ENCODE measurements at regions not wholly inside any gene's neighbourhood (a gene's known extent, or its start where the extent isn't known, plus 50 kb on each side); places are given as distances from the start of the nearest gene placed in this dataset.
A peak's percentile ranks its signal among the peaks of the same experiment; 100 is the strongest.

GRCh38 chr6:25038300-25038699 lies 102.5 kb upstream of the RIPOR2 start:
- DNase-seq (ENCODE audit: low read depth) = no peak

GRCh38 chr6:25038999-25039398 lies 103.2 kb upstream of the RIPOR2 start:
- DNase-seq (ENCODE audit: low read depth) = no peak

DNA sequence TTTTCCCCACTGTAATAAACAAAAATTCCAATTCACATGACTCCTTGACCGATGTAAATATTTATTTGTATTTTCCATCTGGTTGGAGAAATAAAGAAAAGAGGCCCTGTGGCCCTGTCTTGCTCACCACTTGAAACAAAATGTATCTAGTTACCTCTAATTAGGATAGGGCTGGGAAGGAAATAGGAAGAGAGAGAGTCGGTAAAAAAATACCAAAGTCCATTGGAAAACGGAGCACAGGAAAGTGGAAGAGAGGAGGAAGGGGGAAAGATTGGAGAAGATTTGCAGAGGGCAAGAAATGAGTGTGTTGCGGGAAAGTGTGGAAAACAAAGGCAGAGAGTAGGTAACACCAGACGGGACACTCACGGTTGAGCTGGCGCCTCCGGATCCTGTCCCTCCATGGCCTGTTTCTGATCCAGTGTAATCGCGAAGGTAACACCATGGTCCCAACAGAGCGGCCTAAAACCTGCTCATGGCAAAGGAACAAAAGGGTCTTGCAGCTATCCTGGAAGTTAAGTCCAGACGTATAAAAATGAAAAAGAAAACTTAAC lies 105.8 kb upstream of the RIPOR2 start:
- no peak for DNase-seq (ENCODE audit: low read depth)

DNA sequence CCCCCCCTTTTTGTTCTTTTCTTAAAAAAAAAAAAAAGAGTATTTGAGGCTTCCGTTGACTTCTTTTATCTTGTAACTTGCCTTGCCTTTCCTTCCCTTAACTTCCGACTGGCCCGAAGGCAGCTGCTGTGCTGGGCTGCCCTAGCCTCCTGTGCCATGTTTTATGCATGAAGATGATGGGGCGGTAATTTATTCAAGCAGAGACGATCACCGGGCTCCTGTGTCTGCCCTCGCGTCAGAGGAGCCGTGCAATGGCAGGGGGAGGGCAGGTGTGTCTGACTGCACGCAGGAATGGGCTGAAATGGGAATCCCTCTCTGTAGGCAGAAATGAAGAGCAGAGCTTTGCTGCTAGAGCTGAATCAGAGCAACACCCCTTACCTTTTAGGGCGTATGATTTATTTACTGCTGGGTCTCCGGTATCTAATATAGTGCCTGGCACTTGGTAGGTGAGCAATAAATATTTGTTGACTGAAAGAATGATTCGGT lies 106.3 kb upstream of the RIPOR2 start:
- no peak for DNase-seq (ENCODE audit: low read depth)

DNA sequence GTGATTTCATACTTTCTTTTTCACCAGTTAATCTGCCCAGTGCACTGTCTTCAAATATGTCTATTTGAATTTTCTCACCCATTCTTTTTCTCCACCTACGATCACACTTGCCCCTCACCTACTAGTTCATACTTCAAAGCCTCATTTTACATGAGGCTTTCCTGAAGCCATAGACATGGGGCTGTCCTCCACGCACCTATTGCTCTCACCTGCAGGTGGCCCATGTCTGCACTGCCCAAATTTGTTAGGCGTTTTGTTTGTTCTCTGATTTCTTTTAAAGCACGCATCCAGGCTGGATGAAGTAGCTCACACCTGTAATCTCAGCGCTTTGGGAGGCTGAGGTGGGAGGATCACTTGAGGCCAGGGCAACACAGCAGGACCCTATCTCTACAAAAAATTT lies 106.8 kb upstream of the RIPOR2 start:
- no peak for DNase-seq (ENCODE audit: low read depth)

DNA sequence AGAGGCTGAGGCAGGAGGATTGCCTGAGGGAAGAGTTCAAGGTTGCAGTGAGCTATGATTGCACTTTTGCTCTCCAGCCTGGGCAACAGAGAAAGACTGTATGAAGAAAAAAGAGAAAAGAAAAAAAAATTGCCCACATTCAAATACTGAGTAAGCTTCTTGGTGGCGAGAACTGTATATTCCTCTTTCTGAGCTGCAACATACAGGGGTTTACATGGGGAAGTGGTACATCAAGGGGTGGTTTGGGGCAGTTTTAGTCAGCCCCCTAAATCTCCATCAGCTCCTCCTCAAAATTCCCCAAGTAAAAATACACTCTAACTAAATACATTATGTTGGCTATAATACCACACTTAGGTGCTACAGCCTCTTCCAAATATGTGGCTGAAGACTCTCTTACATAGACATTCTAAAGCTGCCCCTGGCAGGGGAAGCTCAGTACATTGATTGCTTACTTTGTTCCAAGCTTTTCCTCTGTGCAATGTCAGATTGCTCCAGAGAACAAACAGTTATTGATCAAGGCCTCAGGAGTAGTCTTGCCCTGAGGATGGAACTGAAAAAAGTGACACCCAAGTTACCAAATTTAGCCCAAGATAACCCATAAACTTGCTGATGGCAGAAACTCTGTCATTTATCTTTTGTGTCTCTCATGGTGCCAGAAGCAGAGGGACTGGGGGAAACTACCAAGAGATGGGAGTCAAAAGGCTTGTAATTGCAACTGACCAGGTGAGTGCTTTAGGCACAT lies 107.4 kb upstream of the RIPOR2 start:
- DNase-seq (ENCODE audit: low read depth) = no peak

DNA sequence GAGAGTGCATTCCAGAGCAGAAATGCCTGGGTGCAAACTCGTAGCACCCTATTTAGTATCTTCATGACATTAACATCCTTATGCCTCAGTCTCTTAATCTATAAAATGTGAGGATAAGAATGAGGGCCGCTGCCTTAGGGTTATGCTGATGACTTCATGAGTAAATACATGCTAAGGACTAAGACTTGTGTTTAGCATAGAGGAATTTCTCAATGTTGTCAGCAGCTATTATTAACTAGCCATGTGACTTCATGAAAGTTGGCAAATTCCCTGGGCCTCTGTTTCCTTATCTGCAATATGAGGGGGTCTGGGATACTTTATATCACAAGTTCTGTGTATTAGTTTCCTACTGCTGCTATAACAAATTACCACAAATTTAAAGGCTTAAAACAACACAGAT lies 108.1 kb upstream of the RIPOR2 start:
- DNase-seq (ENCODE audit: low read depth) = no peak

GRCh38 chr6:25046942-25047341 lies 111.2 kb upstream of the RIPOR2 start:
- DNase-seq (ENCODE audit: low read depth) = no peak

GRCh38 chr6:25050356-25050755 lies 114.6 kb upstream of the RIPOR2 start:
- peak; percentile 94 for DNase-seq (ENCODE audit: low read depth)

- no peak for DNase-seq (ENCODE audit: low read depth)
These were observed 115.3 kb upstream of the RIPOR2 start for GRCh38 chr6:25051083-25051482.

GRCh38 chr6:25052181-25052580 lies 116.4 kb upstream of the RIPOR2 start:
- DNase-seq (ENCODE audit: low read depth) = no peak

- peak; percentile 91 for DNase-seq (ENCODE audit: low read depth)
These were observed 118.2 kb upstream of the RIPOR2 start for GRCh38 chr6:25053875-25054371.

DNA sequence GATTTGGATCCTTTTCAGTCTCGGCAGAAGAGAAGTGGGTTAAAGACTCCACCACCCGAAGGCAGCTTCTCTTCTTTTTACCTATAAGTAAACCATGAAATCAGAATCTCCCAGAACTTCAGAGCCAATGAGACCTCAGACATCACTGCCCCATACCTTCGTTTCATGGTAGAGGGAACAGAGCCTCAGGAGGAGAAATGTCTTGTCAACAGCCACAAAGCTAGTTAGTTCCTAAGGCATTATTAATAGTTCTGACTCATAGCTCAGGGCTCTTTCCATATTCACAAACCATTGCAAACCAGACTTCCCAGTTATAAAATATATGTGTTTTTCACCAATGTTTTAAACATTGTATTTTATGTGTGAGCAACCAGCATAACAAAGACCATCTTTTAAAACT lies 118.7 kb upstream of the RIPOR2 start:
- peak; percentile 85 for DNase-seq (ENCODE audit: low read depth)

DNA sequence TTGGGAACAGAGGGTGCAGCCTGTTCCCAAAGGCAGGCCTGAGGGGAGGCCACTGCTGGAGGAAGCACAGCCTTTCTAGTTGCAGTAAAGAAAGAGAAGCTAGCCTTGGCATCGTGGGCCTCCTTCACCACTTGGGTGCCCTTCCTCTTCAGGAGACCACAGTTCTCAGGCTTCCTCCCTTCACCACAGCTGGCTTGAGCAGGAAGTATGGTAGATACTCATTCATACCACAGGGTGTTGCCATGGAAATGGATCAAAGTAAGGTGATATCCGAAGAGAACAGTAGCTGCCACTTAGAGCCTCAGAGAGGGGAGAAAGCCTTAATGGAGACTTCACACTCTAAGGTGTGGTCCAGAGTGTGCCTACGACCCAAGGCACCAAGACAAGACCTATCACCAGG lies 120.4 kb upstream of the RIPOR2 start:
- no peak for DNase-seq (ENCODE audit: low read depth)

- no peak for DNase-seq (ENCODE audit: low read depth)
These were observed 121.5 kb upstream of the RIPOR2 start for GRCh38 chr6:25057111-25057905.

- DNase-seq (ENCODE audit: low read depth) = no peak
These were observed 122.7 kb upstream of the RIPOR2 start for GRCh38 chr6:25058441-25058840.

GRCh38 chr6:25058941-25059340 lies 123.2 kb upstream of the RIPOR2 start:
- DNase-seq (ENCODE audit: low read depth) = no peak

- DNase-seq (ENCODE audit: low read depth) = no peak
These were observed 124.8 kb upstream of the RIPOR2 start for GRCh38 chr6:25060522-25060921.

- no peak for DNase-seq (ENCODE audit: low read depth)
These were observed 125.7 kb upstream of the RIPOR2 start for GRCh38 chr6:25061289-25061936.

DNA sequence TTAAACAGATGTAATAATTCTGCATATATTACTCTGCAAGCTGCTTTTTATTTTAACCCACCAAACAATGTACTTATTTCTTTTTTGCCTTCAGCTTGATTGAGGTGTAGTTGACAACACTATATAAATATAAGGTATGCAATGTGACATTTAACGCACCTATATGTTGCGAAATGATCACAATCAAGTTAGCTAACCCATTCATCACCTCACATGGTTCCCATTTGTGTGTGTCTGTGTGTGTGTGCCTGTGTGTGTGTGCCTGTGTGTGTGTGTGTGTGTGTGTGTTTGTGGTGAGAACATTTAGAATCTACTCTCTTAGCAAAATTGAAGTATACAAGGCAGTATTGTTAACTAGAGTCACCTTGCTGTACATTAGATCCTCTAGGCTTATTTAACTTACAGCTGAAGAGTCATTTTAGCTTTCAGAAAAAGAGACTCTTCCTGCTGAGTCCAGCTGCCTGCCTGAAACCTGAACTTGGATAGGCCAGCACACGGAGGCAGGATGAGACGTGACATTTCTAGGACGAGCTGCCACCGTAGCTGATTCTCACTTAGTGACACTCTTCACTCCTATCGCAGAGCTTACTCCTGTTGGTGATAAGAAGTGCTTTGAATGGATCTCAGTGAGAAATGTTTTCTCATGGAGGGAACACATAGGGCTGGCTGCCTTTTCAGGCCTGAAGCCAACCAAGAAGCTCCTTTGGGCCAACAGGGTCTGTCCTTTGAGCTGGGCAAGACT lies 126.5 kb upstream of the RIPOR2 start:
- no peak for DNase-seq (ENCODE audit: low read depth)

DNA sequence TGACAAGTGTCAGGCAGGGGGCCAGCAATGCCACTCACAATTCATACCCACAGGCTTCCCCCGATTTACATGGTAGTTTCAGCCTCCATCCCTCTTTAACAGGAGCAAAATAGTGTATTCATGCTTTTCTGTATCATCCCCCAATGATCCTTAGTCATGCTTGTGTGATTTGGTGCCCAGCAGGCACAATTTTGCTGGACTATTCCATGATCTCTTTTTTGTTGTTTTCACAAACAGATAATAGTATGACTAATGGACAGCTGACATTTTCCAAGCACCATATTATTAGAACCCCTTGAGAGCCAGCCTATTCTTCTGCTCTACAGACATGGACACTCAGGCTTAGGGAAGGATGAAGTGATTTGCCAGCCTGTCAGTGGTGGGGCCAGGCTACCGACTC lies 128.2 kb upstream of the RIPOR2 start:
- no peak for DNase-seq (ENCODE audit: low read depth)

DNA sequence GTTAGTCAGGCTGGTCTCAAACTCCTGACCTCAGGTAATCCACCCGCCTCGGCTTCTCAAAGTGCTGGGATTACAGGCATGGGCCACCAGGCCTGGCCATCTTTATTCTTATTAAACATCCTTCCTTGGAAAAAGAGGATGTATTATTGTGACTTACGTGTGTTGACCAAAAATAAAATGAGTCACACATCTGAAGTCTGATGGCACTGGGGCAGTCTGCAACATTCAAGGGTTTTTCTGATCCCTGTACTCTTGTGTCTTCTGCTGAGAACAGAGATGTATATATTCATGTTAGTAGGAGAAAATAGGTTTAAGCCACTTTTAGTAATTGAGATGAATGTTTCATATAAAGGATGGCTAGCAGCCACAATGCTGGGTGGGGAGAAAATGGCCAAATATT lies 129.9 kb upstream of the RIPOR2 start:
- DNase-seq (ENCODE audit: low read depth) = no peak

Measured in amniotic epithelial cell (primary cell).